Hematopoietic multipotent progenitor cell treated with erythropoietin and hydrocortisone succinate and interleukin-3 and kit ligand, for 6 days (in vitro differentiated cells): ENCODE measurements at regions not wholly inside any gene's neighbourhood (a gene's known extent, or its start where the extent isn't known, plus 50 kb on each side); places are given as distances from the start of the nearest gene placed in this dataset.
"Not testable (repeated sequence)": the region's sequence is repeated elsewhere in the genome, so short reads cannot be mapped to it uniquely, and the experiment has no call there.

Experiments used
- DNase-seq: peaks from one replicate; pipeline ENCODE4 v3.0.0-alpha.2; 2015

GRCh38 chrX:114077773-114078172 is 506.1 kb upstream of the HTR2C start:
- no peak for DNase-seq

GRCh38 chrX:114075073-114075673 is 508.7 kb upstream of the HTR2C start:
- peak; percentile 33 for DNase-seq

DNA sequence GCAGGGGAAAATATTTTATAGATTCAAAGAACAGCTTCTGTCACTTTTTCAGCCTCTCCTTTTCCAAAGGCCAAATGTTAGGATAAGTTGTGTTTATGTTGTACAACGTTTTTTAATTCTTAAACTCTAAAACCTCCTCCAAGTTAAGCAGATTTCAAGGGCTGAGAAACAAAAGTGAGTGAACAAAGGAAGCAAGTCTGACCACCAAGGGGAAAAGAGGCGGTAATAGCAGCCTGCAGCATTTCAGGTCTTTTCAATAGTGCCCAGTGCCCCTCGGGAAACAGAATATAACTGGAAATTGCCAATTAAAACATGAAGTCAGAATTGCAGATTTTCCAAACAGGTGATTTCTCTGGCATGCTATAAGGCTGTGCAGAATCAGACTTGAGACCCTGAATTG is 510.0 kb upstream of the HTR2C start:
- no peak for DNase-seq

GRCh38 chrX:114071412-114071811 is 512.5 kb upstream of the HTR2C start:
- DNase-seq: peak; percentile 82

- peak; percentile 52 for DNase-seq
Measured at GRCh38 chrX:114065577-114066223, 518.2 kb upstream of the HTR2C start.

GRCh38 chrX:114061226-114061625 is 522.7 kb upstream of the HTR2C start:
- peak; percentile 55 for DNase-seq

GRCh38 chrX:114058988-114059418 is 524.9 kb upstream of the HTR2C start:
- DNase-seq: peak; percentile 77

DNA sequence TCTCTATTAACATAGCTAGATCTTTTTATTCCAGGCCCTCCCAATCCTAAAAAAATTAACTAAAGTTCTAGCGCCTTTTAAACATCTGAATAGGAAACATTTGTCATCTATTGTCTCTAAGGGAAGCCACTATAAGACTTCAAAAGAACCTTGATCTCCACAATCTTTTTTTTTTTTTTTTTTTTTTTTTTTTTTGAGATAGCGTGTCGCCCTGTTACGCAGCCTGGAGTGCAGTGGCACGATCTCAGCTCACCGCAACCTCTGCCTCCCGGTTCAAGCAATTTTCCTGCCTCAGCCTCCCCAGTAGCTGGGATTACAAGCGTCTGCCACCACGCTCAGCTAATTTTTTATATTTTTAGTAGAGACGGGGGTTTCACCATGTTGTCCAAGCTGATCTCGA is 526.5 kb upstream of the HTR2C start:
- not testable (repeated sequence) for DNase-seq

- DNase-seq: no peak
Measured at GRCh38 chrX:114051667-114052315, 532.1 kb upstream of the HTR2C start.

DNA sequence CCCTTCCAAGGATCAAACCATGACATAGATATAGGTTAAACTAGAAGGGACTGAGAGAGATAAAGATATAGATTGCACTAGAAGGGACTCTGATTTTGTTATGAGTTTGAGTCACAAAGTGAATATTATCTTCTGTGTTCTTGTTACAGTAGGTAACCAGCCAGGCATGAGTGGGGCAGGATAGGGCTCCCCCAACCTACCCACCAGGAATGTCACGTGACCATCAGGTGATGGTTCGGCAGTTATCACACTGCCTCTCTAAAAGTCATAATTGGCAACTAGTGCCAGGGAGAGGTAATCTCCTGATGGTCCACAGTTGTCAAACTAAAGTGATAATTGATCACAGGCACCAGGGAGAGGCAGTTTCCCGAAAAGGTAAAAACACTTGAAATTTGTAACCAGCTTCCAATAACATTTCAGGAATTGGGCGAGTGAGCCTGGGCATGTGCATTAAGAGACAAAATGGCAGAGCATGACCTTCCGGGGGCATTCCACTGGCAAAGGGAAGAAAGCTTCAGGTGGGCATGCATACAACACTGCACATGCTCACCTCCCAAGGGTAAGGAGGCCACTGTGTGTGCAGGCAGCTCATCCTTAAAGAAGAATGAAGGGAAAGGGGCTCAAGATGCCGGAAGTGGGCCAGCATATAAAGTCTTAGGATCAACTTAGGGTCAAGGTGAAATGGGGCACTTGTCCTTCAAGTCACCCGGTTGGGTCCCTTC is 533.6 kb upstream of the HTR2C start:
- DNase-seq: no peak

- no peak for DNase-seq
Measured at GRCh38 chrX:114049063-114049462, 534.8 kb upstream of the HTR2C start.

GRCh38 chrX:114047558-114047957 is 536.3 kb upstream of the HTR2C start:
- DNase-seq: peak; percentile 37

DNA sequence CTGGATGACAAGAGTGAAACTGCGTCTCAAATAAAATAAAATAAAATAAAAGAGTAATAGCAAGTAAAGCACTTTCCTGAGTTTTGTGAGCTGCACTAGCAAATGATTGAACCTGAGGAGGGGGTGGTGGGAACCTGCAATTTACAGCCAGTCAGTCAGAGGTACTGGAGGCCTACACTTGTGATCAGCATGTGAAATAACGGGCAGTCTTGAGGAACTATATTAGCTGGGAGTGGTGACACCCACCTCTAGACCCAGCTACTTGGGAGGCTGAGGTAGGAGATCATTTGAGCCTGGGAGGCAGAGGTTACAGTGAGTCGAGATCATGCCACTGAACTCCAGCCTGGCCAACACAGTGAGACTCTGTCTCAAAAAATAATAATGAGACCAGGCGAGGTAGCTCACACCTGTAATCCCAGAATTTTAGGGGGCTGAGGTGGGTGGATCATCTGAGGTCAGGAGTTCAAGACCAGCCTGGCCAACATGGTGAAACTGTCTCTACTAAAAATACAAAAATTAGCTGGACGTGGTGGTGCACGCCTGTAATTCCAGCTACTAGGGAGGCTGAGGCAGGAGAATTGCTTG is 537.1 kb upstream of the HTR2C start:
- DNase-seq: no peak

DNA sequence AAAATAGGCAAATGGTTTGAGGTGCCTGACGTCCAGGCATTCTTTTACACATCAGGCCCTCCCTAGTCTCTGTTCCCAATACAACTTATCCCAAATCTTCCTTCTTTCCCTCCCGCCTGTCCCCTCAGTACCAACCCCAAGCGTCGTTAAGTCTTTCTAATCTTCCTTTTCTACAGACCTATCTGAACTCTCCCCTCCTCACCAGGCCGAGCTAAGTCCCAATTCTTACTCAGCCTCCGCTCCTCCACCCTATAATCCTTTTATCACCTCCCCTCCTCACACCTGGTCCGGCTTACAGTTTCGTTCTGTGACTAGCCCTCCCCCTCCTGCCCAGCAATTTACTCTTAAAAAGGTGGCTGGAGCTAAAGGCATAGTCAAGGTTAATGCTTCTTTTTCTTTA is 542.4 kb upstream of the HTR2C start:
- DNase-seq: not testable (repeated sequence)

DNA sequence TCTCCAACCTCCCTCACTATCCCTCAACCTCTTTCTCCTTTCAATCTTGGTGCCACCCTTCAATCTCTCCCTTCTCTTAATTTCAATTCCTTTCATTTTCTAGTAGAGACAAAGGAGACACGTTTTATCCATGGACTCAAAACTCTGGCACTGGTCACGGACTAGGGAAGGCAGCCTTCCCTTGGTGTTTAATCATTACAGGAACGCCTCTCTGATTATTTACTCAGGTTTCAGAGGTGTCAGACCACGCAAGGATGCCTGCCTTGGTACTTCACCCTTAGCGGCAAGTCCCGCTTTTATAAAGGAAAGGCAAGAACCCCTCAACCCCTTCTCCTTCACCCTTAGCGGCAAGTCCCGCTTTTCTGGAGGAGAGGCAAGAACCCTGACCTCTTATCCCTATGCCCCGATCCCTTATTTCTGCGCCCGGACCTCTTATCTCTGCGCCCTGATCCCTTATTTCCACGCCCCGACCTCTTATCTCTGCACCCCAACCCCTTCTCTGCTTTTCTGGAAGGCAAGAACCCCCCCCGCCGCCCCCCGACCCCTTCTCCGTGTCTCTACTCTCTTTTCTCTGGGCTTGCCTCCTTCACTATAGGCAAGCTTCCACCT is 543.1 kb upstream of the HTR2C start:
- DNase-seq: not testable (repeated sequence)

DNA sequence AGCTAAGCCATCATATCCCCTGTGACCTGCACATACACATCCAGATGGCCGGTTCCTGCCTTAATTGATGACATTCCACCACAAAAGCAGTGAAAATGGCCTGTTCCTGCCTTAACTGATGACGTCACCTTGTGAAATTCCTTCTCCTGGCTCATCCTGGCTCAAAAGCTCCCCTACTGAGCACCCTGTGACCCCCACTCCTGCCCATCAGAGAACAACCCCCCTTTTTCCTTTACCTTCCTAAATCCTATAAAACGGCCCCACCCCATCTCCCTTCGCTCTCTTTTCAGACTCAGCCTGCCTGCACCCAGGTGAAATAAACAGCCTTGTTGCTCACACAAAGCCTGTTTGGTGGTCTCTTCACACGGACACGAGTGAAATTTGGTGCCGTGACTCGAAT is 543.8 kb upstream of the HTR2C start:
- DNase-seq: not testable (repeated sequence)

DNA sequence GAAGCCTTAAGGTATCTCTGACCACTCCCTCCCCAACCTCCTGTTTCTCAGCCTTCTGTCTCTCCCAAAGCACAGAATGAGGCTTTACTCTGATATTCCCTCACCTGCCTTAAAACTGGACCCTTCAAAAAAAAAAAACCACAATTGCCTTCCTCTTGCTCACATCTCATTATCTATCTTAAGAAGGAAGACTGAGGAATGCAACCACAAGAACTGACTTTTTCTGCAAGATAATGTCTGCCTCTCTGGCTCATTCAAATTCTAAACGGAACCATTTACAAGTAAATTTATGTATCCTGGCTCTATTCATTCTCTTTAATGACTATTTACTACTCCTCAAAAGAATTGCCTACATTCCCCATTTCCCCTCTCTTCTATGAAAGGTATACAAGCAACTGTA is 545.5 kb upstream of the HTR2C start:
- peak; percentile 17 for DNase-seq

DNA sequence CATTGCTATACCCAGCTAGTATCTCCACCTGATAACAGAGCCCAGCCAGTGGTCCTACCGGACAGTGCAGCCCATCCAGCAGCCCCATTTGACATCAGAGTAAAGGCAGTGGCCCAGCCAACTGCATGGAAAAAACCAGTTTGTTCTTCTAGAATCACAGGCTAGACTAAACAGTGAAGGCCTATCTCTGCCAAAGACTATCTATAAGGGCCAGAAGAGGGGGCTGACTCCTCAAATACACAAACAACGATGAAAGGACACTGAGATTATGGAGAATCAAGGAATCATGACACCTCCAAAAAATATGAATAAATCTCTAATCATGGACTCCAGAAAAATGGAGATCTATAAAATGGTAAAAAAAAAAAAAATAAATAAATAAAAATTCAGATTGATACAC is 546.4 kb upstream of the HTR2C start:
- DNase-seq: no peak

- no peak for DNase-seq
Measured at GRCh38 chrX:114028907-114029662, 554.8 kb upstream of the HTR2C start.

DNA sequence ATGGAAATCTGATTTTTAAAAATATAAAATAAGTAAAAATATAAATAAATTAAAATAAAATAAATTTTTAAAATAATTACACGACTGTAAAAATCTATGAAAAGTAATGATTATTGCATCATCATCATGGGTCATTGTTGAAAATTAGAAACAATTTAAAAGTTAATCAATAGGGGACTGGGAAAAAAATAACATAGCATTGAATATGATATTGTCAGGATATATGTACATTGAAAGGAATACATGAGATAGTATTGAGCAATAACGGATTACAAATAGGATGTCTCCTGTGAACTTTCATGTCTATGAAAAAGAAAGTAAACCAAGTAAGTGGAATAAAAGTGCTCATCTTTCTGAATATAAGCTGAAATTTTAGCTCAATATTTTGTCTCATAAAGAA is 566.8 kb upstream of the HTR2C start:
- DNase-seq: no peak

DNA sequence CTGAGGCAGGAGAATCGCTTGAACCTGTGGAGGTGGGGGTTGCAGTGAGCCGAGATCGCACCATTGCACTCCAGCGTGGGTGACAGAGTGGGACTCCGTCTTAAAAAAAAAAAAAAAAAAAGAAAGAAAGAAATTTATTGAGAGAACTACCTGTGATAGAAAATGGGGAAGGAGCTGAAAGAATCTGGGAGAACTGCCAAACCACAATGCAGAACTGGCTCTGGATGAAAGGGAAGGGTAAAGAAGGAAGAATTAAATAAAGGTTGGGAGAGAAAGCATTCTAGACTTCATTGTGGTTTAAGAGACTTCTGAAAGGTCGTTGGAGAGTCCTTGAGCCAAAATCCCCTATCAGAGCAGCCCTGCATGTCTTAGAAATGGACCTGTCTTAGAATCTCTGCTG is 567.9 kb upstream of the HTR2C start:
- peak; percentile 13 for DNase-seq

GRCh38 chrX:114006664-114007063 is 577.2 kb upstream of the HTR2C start:
- no peak for DNase-seq
